ENCODE measurements at regions not wholly inside any gene's neighbourhood (a gene's known extent, or its start where the extent isn't known, plus 50 kb on each side); places are given as distances from the start of the nearest gene placed in this dataset.

DNA sequence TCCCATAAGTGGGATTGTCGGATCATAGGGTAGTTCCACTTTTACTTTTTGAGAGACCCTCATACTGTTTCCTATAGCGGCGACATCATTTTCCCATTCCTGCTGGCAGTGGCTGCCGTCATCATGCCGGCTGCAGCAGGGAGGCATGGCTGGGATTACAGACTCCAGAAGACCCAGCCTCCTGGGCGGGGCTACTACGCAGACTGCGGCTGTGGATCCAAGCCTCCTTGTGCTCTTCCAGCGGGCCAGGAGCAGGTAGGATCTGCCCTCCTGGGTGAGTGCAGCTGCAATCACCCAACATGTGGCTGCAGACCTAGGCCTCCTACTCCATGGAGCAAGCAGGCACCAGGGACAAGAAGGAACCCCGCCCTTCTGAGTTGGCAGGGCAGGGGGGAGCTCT, 359.2 kb downstream of the GALR1 start (continued):
- no peak for TF ChIP-seq ZBTB40 (IDR thresholded peaks at IDR 0.05)
- no peak for TF ChIP-seq ZBTB40 (CRISPR knock-in tag; IDR thresholded peaks at IDR 0.05)
- TF ChIP-seq, protein P1, sequence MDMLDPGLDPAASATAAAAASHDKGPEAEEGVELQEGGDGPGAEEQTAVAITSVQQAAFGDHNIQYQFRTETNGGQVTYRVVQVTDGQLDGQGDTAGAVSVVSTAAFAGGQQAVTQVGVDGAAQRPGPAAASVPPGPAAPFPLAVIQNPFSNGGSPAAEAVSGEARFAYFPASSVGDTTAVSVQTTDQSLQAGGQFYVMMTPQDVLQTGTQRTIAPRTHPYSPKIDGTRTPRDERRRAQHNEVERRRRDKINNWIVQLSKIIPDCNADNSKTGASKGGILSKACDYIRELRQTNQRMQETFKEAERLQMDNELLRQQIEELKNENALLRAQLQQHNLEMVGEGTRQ (IDR thresholded peaks at IDR 0.05; ENCODE audit: low read depth, low read length) = no peak
- TF ChIP-seq, protein P1 (CRISPR knock-in tag; IDR thresholded peaks at IDR 0.05; ENCODE audit: borderline replicate concordance) = no peak
- TF ChIP-seq ZNF432 (CRISPR knock-in tag; IDR thresholded peaks at IDR 0.05; ENCODE audit: borderline replicate concordance) = no peak
- TF ChIP-seq, protein P2, sequence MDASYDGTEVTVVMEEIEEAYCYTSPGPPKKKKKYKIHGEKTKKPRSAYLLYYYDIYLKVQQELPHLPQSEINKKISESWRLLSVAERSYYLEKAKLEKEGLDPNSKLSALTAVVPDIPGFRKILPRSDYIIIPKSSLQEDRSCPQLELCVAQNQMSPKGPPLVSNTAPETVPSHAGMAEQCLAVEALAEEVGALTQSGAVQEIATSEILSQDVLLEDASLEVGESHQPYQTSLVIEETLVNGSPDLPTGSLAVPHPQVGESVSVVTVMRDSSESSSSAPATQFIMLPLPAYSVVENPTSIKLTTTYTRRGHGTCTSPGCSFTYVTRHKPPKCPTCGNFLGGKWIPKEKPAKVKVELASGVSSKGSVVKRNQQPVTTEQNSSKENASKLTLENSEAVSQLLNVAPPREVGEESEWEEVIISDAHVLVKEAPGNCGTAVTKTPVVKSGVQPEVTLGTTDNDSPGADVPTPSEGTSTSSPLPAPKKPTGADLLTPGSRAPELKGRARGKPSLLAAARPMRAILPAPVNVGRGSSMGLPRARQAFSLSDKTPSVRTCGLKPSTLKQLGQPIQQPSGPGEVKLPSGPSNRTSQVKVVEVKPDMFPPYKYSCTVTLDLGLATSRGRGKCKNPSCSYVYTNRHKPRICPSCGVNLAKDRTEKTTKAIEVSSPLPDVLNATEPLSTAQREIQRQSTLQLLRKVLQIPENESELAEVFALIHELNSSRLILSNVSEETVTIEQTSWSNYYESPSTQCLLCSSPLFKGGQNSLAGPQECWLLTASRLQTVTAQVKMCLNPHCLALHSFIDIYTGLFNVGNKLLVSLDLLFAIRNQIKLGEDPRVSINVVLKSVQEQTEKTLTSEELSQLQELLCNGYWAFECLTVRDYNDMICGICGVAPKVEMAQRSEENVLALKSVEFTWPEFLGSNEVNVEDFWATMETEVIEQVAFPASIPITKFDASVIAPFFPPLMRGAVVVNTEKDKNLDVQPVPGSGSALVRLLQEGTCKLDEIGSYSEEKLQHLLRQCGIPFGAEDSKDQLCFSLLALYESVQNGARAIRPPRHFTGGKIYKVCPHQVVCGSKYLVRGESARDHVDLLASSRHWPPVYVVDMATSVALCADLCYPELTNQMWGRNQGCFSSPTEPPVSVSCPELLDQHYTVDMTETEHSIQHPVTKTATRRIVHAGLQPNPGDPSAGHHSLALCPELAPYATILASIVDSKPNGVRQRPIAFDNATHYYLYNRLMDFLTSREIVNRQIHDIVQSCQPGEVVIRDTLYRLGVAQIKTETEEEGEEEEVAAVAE (CRISPR knock-in tag; IDR thresholded peaks at IDR 0.05; ENCODE audit: borderline replicate concordance) = no peak
- no peak for TF ChIP-seq ZNF501 (CRISPR knock-in tag; IDR thresholded peaks at IDR 0.05)
- TF ChIP-seq, protein P3, sequence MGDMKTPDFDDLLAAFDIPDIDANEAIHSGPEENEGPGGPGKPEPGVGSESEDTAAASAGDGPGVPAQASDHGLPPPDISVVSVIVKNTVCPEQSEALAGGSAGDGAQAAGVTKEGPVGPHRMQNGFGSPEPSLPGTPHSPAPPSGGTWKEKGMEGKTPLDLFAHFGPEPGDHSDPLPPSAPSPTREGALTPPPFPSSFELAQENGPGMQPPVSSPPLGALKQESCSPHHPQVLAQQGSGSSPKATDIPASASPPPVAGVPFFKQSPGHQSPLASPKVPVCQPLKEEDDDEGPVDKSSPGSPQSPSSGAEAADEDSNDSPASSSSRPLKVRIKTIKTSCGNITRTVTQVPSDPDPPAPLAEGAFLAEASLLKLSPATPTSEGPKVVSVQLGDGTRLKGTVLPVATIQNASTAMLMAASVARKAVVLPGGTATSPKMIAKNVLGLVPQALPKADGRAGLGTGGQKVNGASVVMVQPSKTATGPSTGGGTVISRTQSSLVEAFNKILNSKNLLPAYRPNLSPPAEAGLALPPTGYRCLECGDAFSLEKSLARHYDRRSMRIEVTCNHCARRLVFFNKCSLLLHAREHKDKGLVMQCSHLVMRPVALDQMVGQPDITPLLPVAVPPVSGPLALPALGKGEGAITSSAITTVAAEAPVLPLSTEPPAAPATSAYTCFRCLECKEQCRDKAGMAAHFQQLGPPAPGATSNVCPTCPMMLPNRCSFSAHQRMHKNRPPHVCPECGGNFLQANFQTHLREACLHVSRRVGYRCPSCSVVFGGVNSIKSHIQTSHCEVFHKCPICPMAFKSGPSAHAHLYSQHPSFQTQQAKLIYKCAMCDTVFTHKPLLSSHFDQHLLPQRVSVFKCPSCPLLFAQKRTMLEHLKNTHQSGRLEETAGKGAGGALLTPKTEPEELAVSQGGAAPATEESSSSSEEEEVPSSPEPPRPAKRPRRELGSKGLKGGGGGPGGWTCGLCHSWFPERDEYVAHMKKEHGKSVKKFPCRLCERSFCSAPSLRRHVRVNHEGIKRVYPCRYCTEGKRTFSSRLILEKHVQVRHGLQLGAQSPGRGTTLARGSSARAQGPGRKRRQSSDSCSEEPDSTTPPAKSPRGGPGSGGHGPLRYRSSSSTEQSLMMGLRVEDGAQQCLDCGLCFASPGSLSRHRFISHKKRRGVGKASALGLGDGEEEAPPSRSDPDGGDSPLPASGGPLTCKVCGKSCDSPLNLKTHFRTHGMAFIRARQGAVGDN (CRISPR knock-in tag; IDR thresholded peaks at IDR 0.05) = no peak
- TF ChIP-seq PHF8 (CRISPR knock-in tag; IDR thresholded peaks at IDR 0.05) = no peak
- TF ChIP-seq ZNF207 (IDR thresholded peaks at IDR 0.05; ENCODE audit: borderline replicate concordance) = no peak

Data from HepG2 (cell line).